SK-N-SH (cell line): ENCODE measurements at regions not wholly inside any gene's neighbourhood (a gene's known extent, or its start where the extent isn't known, plus 50 kb on each side); places are given as distances from the start of the nearest gene placed in this dataset.
A peak's percentile ranks its signal among the peaks of the same experiment; 100 is the strongest.

Experiments
- CTCF ChIA-PET: fragments of 300-600, 350-600 bp; formaldehyde crosslinking; extraction: SDS; loops from one replicate; lab custom pipeline; 2021; lab: Yijun Ruan, JAX
- POLR2A ChIA-PET: fragments of 350-600 bp; sonication (Branson Sonifier 250); formaldehyde crosslinking; extraction: SDS; loops from one replicate; lab custom pipeline; 2020; ENCODE audit warnings: antibody characterized with exemption, inconsistent platforms; lab: Yijun Ruan, JAX
- DNase-seq: peaks from one replicate; pipeline ENCODE4 v3.0.0; 2012
- H2AFZ ChIP-seq: fragments of 200-600 bp; sonication (generic); 2 replicates; pipeline ENCODE4 v1.8.1; 2016; ENCODE audit warnings: antibody characterized with exemption, mild to moderate bottlenecking, low read depth
- H3F3A ChIP-seq: fragments of 200-600 bp; sonication (generic); replicated peaks from 2 replicates; pipeline ENCODE3; 2016; ENCODE audit warnings: antibody characterized with exemption, mild to moderate bottlenecking; ENCODE audit not compliant: insufficient read depth
- H3K27ac ChIP-seq, 2 experiments: fragments of 200-500 bp in 1 of 2; fragments of 200-600 bp in 1 of 2; sonication (Bioruptor generic) in 1 of 2; sonication (generic), shearing (Covaris generic) in 1 of 2; 2 replicates each; pipeline versions ENCODE4 v1.5.1 to v1.6.1; 2014 to 2016; ENCODE audit warnings: low read depth in 2 of 2, inconsistent platforms in 1 of 2, low read length in 1 of 2, mild to moderate bottlenecking in 1 of 2, mixed read lengths in 1 of 2
- H3K27me3 ChIP-seq: fragments of 200-600 bp; sonication (generic), shearing (Covaris generic); 2 replicates; pipeline ENCODE4 v1.6.1; 2016; ENCODE audit warnings: mixed run types; ENCODE audit not compliant: insufficient read depth
- H3K36me3 ChIP-seq, 2 experiments: fragments of 200-500 bp in 1 of 2; fragments of 200-600 bp in 1 of 2; sonication (Bioruptor generic) in 1 of 2; sonication (generic) in 1 of 2; replicated peaks in 1 of 2; 2 replicates each; pipeline versions ENCODE3 to v1.5.1; 2014 to 2016; ENCODE audit warnings: low read length in 1 of 2, mild to moderate bottlenecking in 1 of 2; ENCODE audit not compliant: insufficient read depth in 2 of 2, control insufficient read depth in 1 of 2
- H3K4me1 ChIP-seq, 2 experiments: fragments of 200-500 bp in 1 of 2; fragments of 200-600 bp in 1 of 2; sonication (Bioruptor generic) in 1 of 2; sonication (generic), shearing (Covaris generic) in 1 of 2; 2 replicates each; pipeline versions ENCODE4 v1.5.1 to v1.6.1; 2014 to 2016; ENCODE audit warnings: low read depth in 1 of 2, low read length in 1 of 2, mixed run types in 1 of 2; ENCODE audit not compliant: insufficient read depth in 2 of 2, control insufficient read depth in 1 of 2
- H3K4me2 ChIP-seq: fragments of 200-600 bp; sonication (generic), shearing (Covaris generic); 2 replicates; pipeline ENCODE4 v1.6.1; 2017; ENCODE audit warnings: mixed run types
- H3K4me3 ChIP-seq, 2 experiments: fragments of 200-500 bp in 1 of 2; fragments of 200-600 bp in 1 of 2; sonication (Bioruptor generic) in 1 of 2; sonication (generic), shearing (Covaris generic) in 1 of 2; 2 replicates each; pipeline versions ENCODE4 v1.5.1 to v1.8.1; 2014 to 2016; ENCODE audit warnings: low read depth in 2 of 2, inconsistent platforms in 1 of 2, low read length in 1 of 2, mild to moderate bottlenecking in 1 of 2, mixed read lengths in 1 of 2, moderate library complexity in 1 of 2
- H3K79me2 ChIP-seq: fragments of 200-600 bp; sonication (generic); 2 replicates; pipeline ENCODE4 v1.8.1; 2017; ENCODE audit warnings: mild to moderate bottlenecking; ENCODE audit not compliant: insufficient read depth
- H3K9ac ChIP-seq: fragments of 200-600 bp; sonication (generic); 2 replicates; pipeline ENCODE4 v1.6.1; 2017; ENCODE audit warnings: mixed run types
- H3K9me2 ChIP-seq: fragments of 200-600 bp; sonication (generic); 2 replicates; pipeline ENCODE4 v1.6.1; 2017; ENCODE audit warnings: mixed run types
- H3K9me3 ChIP-seq: fragments of 200-600 bp; sonication (generic); 2 replicates; pipeline ENCODE4 v1.6.1; 2017; ENCODE audit warnings: mixed run types, mild to moderate bottlenecking, moderate library complexity
- H4K20me1 ChIP-seq: fragments of 200-600 bp; sonication (generic); 2 replicates; pipeline ENCODE4 v1.6.1; 2017; ENCODE audit warnings: mild to moderate bottlenecking, mixed run types; ENCODE audit not compliant: insufficient read depth
- CHD2 ChIP-seq: fragments of 150-350 bp; IDR thresholded peaks from 2 replicates; pipeline ENCODE4 v1.6.1; 2018; ENCODE audit warnings: low read length; ENCODE audit not compliant: partially characterized antibody
- CTCF ChIP-seq: fragments of 200-600 bp; sonication (generic); IDR thresholded peaks from 2 replicates; pipeline ENCODE4 v1.6.1; 2017; ENCODE audit warnings: antibody characterized with exemption, mild to moderate bottlenecking, moderate library complexity
- ELF1 ChIP-seq: IDR thresholded peaks from 2 replicates; pipeline ENCODE4 v1.4.0; 2012
- GABPA ChIP-seq: IDR thresholded peaks from 2 replicates; pipeline ENCODE4 v1.4.0; 2012; ENCODE audit warnings: low read depth, mild to moderate bottlenecking
- IRF3 ChIP-seq: fragments of 150-350 bp; IDR thresholded peaks from 2 replicates; pipeline ENCODE4 v1.6.1; 2016; ENCODE audit warnings: mild to moderate bottlenecking, low read depth, low read length
- MAX ChIP-seq: IDR thresholded peaks from 2 replicates; pipeline ENCODE4 v1.4.0; 2012; ENCODE audit warnings: low read depth
- MXI1 ChIP-seq: IDR thresholded peaks from 2 replicates; pipeline ENCODE4 v1.6.1; 2012; ENCODE audit warnings: mild to moderate bottlenecking, low read depth, low read length, improper control_type of control experiment
- NFIC ChIP-seq: IDR thresholded peaks from 2 replicates; pipeline ENCODE4 v1.4.0; 2012; ENCODE audit warnings: borderline replicate concordance
- NRF1 ChIP-seq: IDR thresholded peaks from 2 replicates; pipeline ENCODE4 v1.6.1; 2012; ENCODE audit warnings: low read depth, mild to moderate bottlenecking, low read length
- POLR2AphosphoS5 ChIP-seq: IDR thresholded peaks from 2 replicates; pipeline ENCODE4 v1.6.1; 2012; ENCODE audit warnings: low read depth, low read length
- RCOR1 ChIP-seq: fragments of 150-350 bp; IDR thresholded peaks from 2 replicates; pipeline ENCODE4 v1.6.1; 2017; ENCODE audit warnings: antibody characterized with exemption, low read length
- TAF1 ChIP-seq: IDR thresholded peaks from 2 replicates; pipeline ENCODE4 v1.6.1; 2012; ENCODE audit warnings: low read depth, mild to moderate bottlenecking, low read length, moderate library complexity, borderline replicate concordance
- YY1 ChIP-seq: IDR thresholded peaks from 2 replicates; pipeline ENCODE4 v1.4.0; 2012; ENCODE audit warnings: low read depth, mild to moderate bottlenecking
- ZBTB33 ChIP-seq: IDR thresholded peaks from 2 replicates; pipeline ENCODE4 v1.4.0; 2012; ENCODE audit warnings: low read depth, borderline replicate concordance
- WGBS: methylation state at CpG from one replicate; pipeline ENCODE4 v1.1.6; 2017; ENCODE audit warnings: low lambda C conversion rate; 5-methylcytosine and 5-hydroxymethylcytosine counted together
- TF ChIP-seq, protein P1 (sequence below): IDR thresholded peaks from 2 replicates; pipeline ENCODE4; 2012

DNA sequence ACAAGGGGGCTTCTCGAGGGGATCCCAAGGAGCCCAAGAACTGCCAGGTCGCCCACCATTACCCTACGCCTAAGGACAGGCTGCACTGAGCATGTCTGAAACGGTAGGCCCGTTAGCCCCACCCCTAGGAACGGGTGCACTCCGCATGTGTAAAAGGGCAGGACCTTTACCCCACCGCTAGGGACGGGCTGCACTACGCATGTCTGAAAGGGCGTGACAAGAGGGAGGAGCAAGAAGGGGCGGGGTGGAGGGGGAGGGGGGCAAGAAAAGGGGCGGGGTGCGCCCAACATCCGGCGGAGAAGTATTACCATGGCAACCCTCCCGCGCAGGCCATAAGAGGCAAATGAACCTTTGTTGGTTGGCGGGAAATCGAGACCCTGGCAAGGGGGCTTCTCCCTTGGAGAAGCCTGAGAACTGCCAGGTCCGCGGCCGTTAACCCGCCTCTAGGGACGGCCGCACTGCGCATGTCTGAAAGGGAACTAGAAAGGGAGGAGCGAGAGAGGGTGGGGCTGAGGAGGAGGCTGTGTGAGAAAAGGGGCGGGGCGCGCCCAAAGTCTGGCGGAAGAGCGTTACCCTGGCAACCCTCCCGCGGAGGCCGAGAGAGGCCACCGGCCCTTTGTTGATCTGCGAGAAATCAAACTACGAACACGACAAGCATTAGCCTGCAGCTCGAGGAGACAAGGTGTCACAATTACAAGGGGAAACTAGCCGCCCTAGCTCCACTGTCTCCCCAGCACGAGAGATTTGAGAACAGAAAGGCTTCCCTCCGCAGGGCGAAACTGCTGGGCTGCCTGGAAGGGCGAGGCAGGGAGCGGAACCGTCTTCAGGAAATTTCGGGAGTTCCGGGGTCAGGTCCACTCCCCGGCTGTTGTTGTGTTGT lies 2046.8 kb downstream of the TP53TG3F start:
- ChIA-PET POLR2A (no interaction called here), CTCF (interaction anchor here (1.0 to 7.0 kb wide), 3 partner anchors 9 to 20 kb away, joined by 3 to 45 read pairs (median 5); no protein-coding TSS in a partner anchor)
- H3K4me2 ChIP-seq: peak overlapping the region; percentile 97

More for the DNA sequence above, 2046.8 kb downstream of the TP53TG3F start:
- H3F3A ChIP-seq: peaks cover 8% of the 10 kb centered on the region
- no peaks in the 10 kb centered on the region for H3K9me3 ChIP-seq
- no peaks in the 10 kb centered on the region for H4K20me1 ChIP-seq
- no peaks in the 10 kb centered on the region for H3K9me2 ChIP-seq
- TF ChIP-seq ELF1: peak; percentile 66
- 0 out of 2 replicates have a peak, but pooled peaks have one; percentile 23 for TF ChIP-seq RCOR1
- TF ChIP-seq, protein P1, sequence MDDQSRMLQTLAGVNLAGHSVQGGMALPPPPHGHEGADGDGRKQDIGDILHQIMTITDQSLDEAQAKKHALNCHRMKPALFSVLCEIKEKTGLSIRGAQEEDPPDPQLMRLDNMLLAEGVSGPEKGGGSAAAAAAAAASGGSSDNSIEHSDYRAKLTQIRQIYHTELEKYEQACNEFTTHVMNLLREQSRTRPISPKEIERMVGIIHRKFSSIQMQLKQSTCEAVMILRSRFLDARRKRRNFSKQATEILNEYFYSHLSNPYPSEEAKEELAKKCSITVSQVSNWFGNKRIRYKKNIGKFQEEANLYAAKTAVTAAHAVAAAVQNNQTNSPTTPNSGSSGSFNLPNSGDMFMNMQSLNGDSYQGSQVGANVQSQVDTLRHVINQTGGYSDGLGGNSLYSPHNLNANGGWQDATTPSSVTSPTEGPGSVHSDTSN: no peak
- peak; percentile 63 for TF ChIP-seq NRF1
- TF ChIP-seq POLR2AphosphoS5: peak; percentile 83
- TF ChIP-seq NFIC: peak; percentile 2; the same call in 1 of the 2 replicates
- no peak for TF ChIP-seq ZBTB33
- peak; percentile 35; the same call in 1 of the 2 replicates for TF ChIP-seq MXI1
- peak; percentile 36; the same call in 1 of the 2 replicates for TF ChIP-seq GABPA
- no peak for TF ChIP-seq IRF3
- TF ChIP-seq CHD2: no peak
- 0 out of 2 replicates have a peak, but pooled peaks have one; percentile 10 for TF ChIP-seq TAF1
- TF ChIP-seq YY1: peak; percentile 54; the same call in 1 of the 2 replicates
- peak; percentile 46 for TF ChIP-seq CTCF
- peak; percentile 31; the same call in 1 of the 2 replicates for TF ChIP-seq MAX
- H2AFZ ChIP-seq: peak overlapping the region; percentile 96
- no peaks in the 10 kb centered on the region for H3K27me3 ChIP-seq
- peaks cover 0 to 17% of the 10 kb centered on the region in 2 experiments; a peak in 2 of 4 replicates for H3K4me1 ChIP-seq
- H3K36me3 ChIP-seq: no peaks in the 10 kb centered on the region
- H3K79me2 ChIP-seq: no peaks in the 10 kb centered on the region
- peak overlapping the region; percentile 80 for H3K9ac ChIP-seq
- H3K27ac ChIP-seq: peak overlapping the region; percentile 78 to 90
- 2% methylated on average over 41 of the region's 51 CpGs for WGBS
- peak overlapping the region; percentile 82 to 97 for H3K4me3 ChIP-seq
- peak; percentile 96 for DNase-seq
